SK-MEL-5 (cell line): ENCODE measurements at regions not wholly inside any gene's neighbourhood (a gene's known extent, or its start where the extent isn't known, plus 50 kb on each side); places are given as distances from the start of the nearest gene placed in this dataset.

Experiments used
- DNase-seq: peaks from one replicate; pipeline ENCODE4 v3.0.0-alpha.2; 2016; ENCODE audit warnings: low read depth, low spot score
- in situ Hi-C: cut with HindIII; loops from 2 replicates; pipeline ENCODE4 v1.10.0; 2016; ENCODE audit warnings: low sequenced_read_pairs, high pct_unique_total_duplicates, low pct_unique_long_range_greater_than_20kb

GRCh38 chr16:63241497-63242028, 1205.3 kb upstream of the CDH8 start:
- no peak for DNase-seq
- in situ Hi-C loops, result no loop called here

- no peak for DNase-seq
- in situ Hi-C loops, result no loop called here
Measured at GRCh38 chr16:63239065-63239570, 1202.9 kb upstream of the CDH8 start.

- in situ Hi-C loops, result no loop called here
- no peak for DNase-seq
Measured at GRCh38 chr16:63230421-63231040, 1194.3 kb upstream of the CDH8 start.

GRCh38 chr16:63228259-63228658, 1192.0 kb upstream of the CDH8 start:
- DNase-seq, result no peak
- in situ Hi-C loops, result no loop called here

GRCh38 chr16:63223851-63224250, 1187.6 kb upstream of the CDH8 start:
- no peak for DNase-seq
- in situ Hi-C loops, result no loop called here

GRCh38 chr16:63216696-63217423, 1180.6 kb upstream of the CDH8 start:
- in situ Hi-C loops, result no loop called here
- DNase-seq, result no peak

GRCh38 chr16:63201851-63202250, 1165.6 kb upstream of the CDH8 start:
- in situ Hi-C loops, result no loop called here

GRCh38 chr16:63200940-63201339, 1164.7 kb upstream of the CDH8 start:
- no peak for DNase-seq

More at GRCh38 chr16:63201851-63202250, 1165.6 kb upstream of the CDH8 start:
- no peak for DNase-seq

GRCh38 chr16:63195336-63195735, 1159.1 kb upstream of the CDH8 start:
- no peak for DNase-seq
- in situ Hi-C loops, result no loop called here

More at GRCh38 chr16:63200940-63201339, 1164.7 kb upstream of the CDH8 start:
- in situ Hi-C loops, result no loop called here

GRCh38 chr16:63192980-63193379, 1156.7 kb upstream of the CDH8 start:
- in situ Hi-C loops, result no loop called here
- DNase-seq, result no peak

- DNase-seq, result no peak
- in situ Hi-C loops, result no loop called here
Measured at GRCh38 chr16:63188086-63188771, 1152.0 kb upstream of the CDH8 start.

- in situ Hi-C loops, result no loop called here
- DNase-seq, result no peak
Measured at GRCh38 chr16:63187638-63188037, 1151.4 kb upstream of the CDH8 start.

GRCh38 chr16:63185235-63185780, 1149.1 kb upstream of the CDH8 start:
- in situ Hi-C loops, result no loop called here
- no peak for DNase-seq

GRCh38 chr16:63183743-63184142, 1147.5 kb upstream of the CDH8 start:
- no peak for DNase-seq

GRCh38 chr16:63175313-63175712, 1139.1 kb upstream of the CDH8 start:
- no peak for DNase-seq
- in situ Hi-C loops, result no loop called here

More at GRCh38 chr16:63183743-63184142, 1147.5 kb upstream of the CDH8 start:
- in situ Hi-C loops, result no loop called here

GRCh38 chr16:63174801-63175200, 1138.6 kb upstream of the CDH8 start:
- in situ Hi-C loops, result no loop called here
- DNase-seq, result no peak

- in situ Hi-C loops, result no loop called here
- no peak for DNase-seq
Measured at GRCh38 chr16:63171545-63171944, 1135.3 kb upstream of the CDH8 start.

- in situ Hi-C loops, result no loop called here
- DNase-seq, result no peak
Measured at GRCh38 chr16:63169100-63169499, 1132.9 kb upstream of the CDH8 start.
